HG03571 (cell line): ENCODE measurements at regions not wholly inside any gene's neighbourhood (a gene's known extent, or its start where the extent isn't known, plus 50 kb on each side); places are given as distances from the start of the nearest gene placed in this dataset.
"Not testable (repeated sequence)": the region's sequence is repeated elsewhere in the genome, so short reads cannot be mapped to it uniquely, and the experiment has no call there.

Source experiments
- ATAC-seq: cut with Tn5 transposase; IDR thresholded peaks from one replicate; pipeline ENCODE4 v1.9.1; 2021; ENCODE audit not compliant: unreplicated experiment

- ATAC-seq: no peak
Observed at GRCh38 chr1:121443001-121443540, 258.3 kb downstream of the SRGAP2C start.

GRCh38 chr1:121444096-121444495, 259.3 kb downstream of the SRGAP2C start:
- no peak for ATAC-seq

- no peak for ATAC-seq
Observed at GRCh38 chr1:121445679-121446078, 260.9 kb downstream of the SRGAP2C start.

GRCh38 chr1:121447280-121447923, 262.6 kb downstream of the SRGAP2C start:
- not testable (repeated sequence) for ATAC-seq

GRCh38 chr1:121448064-121448463, 263.3 kb downstream of the SRGAP2C start:
- ATAC-seq: not testable (repeated sequence)

GRCh38 chr1:121448851-121449250, 264.1 kb downstream of the SRGAP2C start:
- ATAC-seq: no peak

- no peak for ATAC-seq
Observed at GRCh38 chr1:121452484-121452883, 267.7 kb downstream of the SRGAP2C start.

- peak; percentile 100 for ATAC-seq
Observed at GRCh38 chr1:121458291-121459048, 273.7 kb downstream of the SRGAP2C start.

- ATAC-seq: no peak
Observed at GRCh38 chr1:121459235-121459634, 274.5 kb downstream of the SRGAP2C start.

GRCh38 chr1:121469395-121469794, 284.6 kb downstream of the SRGAP2C start:
- not testable (repeated sequence) for ATAC-seq

GRCh38 chr1:121470401-121470800, 285.6 kb downstream of the SRGAP2C start:
- ATAC-seq: not testable (repeated sequence)

- peak; percentile 98 for ATAC-seq
Observed at GRCh38 chr1:121471523-121471922, 286.7 kb downstream of the SRGAP2C start.

GRCh38 chr1:121472017-121472416, 287.2 kb downstream of the SRGAP2C start:
- no peak for ATAC-seq

- no peak for ATAC-seq
Observed at GRCh38 chr1:121483234-121483633, 298.5 kb downstream of the SRGAP2C start.

GRCh38 chr1:121483961-121484424, 299.2 kb downstream of the SRGAP2C start:
- ATAC-seq: no peak

- not testable (repeated sequence) for ATAC-seq
Observed at GRCh38 chr1:121494796-121495195, 310.0 kb downstream of the SRGAP2C start.

- ATAC-seq: not testable (repeated sequence)
Observed at GRCh38 chr1:121511455-121511854, 326.7 kb downstream of the SRGAP2C start.

- ATAC-seq: not testable (repeated sequence)
Observed at GRCh38 chr1:121511876-121512275, 327.1 kb downstream of the SRGAP2C start.

GRCh38 chr1:121515235-121515634, 330.5 kb downstream of the SRGAP2C start:
- no peak for ATAC-seq

GRCh38 chr1:121516234-121516967, 331.6 kb downstream of the SRGAP2C start:
- peak; percentile 73 for ATAC-seq

- ATAC-seq: no peak
Observed at GRCh38 chr1:121517586-121518230, 332.9 kb downstream of the SRGAP2C start.
